ENCODE measurements at regions not wholly inside any gene's neighbourhood (a gene's known extent, or its start where the extent isn't known, plus 50 kb on each side); places are given as distances from the start of the nearest gene placed in this dataset.

DNA sequence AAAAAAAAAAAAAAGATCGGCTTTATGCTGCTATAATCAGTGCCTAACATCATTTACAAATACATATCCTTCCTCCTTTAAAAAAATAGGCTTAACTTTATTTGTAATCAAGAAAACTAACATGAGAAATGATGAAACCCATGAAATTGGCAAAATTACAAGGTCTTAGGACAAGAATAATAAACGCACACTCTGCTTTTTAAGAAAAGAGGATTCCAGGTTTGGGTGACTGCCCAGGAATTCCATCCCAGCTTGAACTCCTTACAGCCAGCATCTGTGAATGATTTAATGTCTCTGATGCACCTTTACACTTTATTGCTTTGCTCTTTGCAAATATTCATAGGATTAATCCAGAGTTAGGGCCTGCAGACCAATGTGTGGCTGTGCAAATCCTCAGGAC lies 196.0 kb downstream of the CBLN1 start:
- DNase-seq (ENCODE audit: low spot score in 2 of 2), result no peak
- Histone ChIP-seq H3K36me3 (no peaks in the 10 kb centered on the region), H3K27ac (no peak overlapping the region), H3K4me3 (no peak overlapping the region), H3K9me3 (no peaks in the 10 kb centered on the region), H3K4me1 (no peaks in the 10 kb centered on the region), H3K27me3 (no peaks in the 10 kb centered on the region)
- 53% methylated on average over 2 of the region's 2 CpGs for WGBS
- TF ChIP-seq POLR2AphosphoS5 (IDR thresholded peaks at IDR 0.05), result no peak
- TF ChIP-seq POLR2A (IDR thresholded peaks at IDR 0.05), result no peak
- TF ChIP-seq EP300 (IDR thresholded peaks at IDR 0.05), result no peak
- TF ChIP-seq, protein P1, sequence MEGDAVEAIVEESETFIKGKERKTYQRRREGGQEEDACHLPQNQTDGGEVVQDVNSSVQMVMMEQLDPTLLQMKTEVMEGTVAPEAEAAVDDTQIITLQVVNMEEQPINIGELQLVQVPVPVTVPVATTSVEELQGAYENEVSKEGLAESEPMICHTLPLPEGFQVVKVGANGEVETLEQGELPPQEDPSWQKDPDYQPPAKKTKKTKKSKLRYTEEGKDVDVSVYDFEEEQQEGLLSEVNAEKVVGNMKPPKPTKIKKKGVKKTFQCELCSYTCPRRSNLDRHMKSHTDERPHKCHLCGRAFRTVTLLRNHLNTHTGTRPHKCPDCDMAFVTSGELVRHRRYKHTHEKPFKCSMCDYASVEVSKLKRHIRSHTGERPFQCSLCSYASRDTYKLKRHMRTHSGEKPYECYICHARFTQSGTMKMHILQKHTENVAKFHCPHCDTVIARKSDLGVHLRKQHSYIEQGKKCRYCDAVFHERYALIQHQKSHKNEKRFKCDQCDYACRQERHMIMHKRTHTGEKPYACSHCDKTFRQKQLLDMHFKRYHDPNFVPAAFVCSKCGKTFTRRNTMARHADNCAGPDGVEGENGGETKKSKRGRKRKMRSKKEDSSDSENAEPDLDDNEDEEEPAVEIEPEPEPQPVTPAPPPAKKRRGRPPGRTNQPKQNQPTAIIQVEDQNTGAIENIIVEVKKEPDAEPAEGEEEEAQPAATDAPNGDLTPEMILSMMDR (IDR thresholded peaks at IDR 0.05), result no peak

DNA sequence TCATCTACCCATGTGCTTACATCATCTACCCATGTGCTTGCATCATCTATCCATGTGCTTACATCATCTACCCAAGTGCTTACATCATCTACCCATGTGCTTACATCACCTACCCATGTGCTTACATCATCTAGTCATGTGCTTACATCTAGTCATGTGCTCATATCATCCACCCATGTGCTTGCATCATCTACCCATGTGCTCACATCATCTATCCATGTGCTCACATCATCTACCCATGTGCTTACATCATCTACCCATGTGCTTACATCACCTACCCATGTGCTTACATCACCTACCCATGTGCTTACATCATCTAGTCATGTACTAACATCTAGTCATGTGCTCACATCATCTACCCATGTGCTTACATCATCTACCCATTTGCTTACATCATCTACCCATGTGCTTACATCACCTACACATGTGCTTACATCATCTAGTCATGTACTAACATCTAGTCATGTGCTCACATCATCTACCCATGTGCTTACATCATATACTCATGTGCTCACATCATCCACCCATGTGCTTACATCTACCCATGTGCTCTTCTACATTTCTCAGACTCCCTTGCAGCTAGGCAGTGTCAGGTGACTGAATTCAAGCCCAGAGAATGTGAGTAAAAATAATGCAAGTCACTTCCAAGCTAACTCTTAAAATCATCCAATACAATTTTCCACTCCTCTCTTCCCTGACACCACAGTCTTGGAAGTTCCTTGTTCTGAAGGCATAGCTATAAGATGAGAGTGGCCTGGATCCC lies 196.8 kb downstream of the CBLN1 start:
- H3K4me1 ChIP-seq, result no peaks in the 10 kb centered on the region
- H3K27ac ChIP-seq, result no peak overlapping the region
- no peaks in the 10 kb centered on the region for H3K27me3 ChIP-seq
- no peaks in the 10 kb centered on the region for H3K36me3 ChIP-seq
- H3K9me3 ChIP-seq, result no peaks in the 10 kb centered on the region
- TF ChIP-seq EP300 (IDR thresholded peaks at IDR 0.05) (no peak), POLR2A (IDR thresholded peaks at IDR 0.05) (no peak), POLR2AphosphoS5 (IDR thresholded peaks at IDR 0.05) (no peak)
- TF ChIP-seq, protein P1 (IDR thresholded peaks at IDR 0.05), result no peak
- H3K4me3 ChIP-seq, result no peak overlapping the region
- no peak for DNase-seq (ENCODE audit: low spot score in 2 of 2)

DNA sequence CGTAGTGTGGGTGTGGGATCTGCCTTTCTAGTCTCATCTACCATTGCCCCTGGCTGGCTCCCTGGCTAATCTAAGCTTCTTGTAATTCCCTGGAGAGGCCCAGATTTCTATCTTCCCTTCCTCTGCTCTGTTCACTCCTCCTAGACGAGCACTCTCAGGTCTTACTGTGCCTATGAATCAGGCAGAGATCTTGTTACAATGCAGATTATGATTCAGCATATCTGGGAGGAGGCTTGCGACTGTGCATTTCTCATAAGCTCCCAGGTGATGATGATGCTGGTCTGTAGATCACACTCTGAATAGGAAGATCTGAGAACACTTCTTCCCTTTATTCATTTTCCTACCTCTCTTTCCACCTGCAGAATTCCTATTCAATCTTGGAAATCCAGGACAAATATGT lies 200.1 kb downstream of the CBLN1 start:
- Histone ChIP-seq H3K4me3 (no peak overlapping the region), H3K4me1 (no peaks in the 10 kb centered on the region), H3K27ac (no peak overlapping the region), H3K36me3 (no peaks in the 10 kb centered on the region), H3K9me3 (no peaks in the 10 kb centered on the region), H3K27me3 (no peaks in the 10 kb centered on the region)
- no peak for DNase-seq (ENCODE audit: low spot score in 2 of 2)
- no peak for TF ChIP-seq EP300 (IDR thresholded peaks at IDR 0.05)
- TF ChIP-seq POLR2AphosphoS5 (IDR thresholded peaks at IDR 0.05), result no peak
- WGBS, result 43% methylated on average over 3 of the region's 3 CpGs

DNA sequence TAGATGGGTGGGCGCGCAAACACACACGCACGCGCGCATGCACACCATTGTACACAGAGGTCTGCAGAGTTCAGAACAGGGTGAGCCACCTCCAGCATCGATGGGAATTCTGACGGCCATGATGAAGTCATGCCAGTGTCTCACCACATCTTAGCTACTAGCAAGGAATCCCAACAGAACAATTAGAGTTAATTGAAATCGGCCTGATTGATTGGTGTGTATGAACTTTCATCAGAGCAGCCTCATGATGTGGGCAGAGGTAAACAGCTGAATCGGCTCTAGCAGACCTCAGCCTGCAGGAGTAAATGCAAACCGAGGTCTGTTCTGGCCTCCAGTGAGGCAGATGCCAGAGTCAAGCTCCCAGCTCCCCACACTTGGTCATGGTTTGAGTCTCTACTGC lies 200.6 kb downstream of the CBLN1 start:
- Histone ChIP-seq H3K4me1 (no peaks in the 10 kb centered on the region), H3K9me3 (no peaks in the 10 kb centered on the region), H3K27me3 (no peaks in the 10 kb centered on the region), H3K27ac (no peak overlapping the region), H3K4me3 (no peak overlapping the region), H3K36me3 (no peaks in the 10 kb centered on the region)
- no peak for DNase-seq (ENCODE audit: low spot score in 2 of 2)
- TF ChIP-seq, protein P1 (IDR thresholded peaks at IDR 0.05), result no peak
- TF ChIP-seq POLR2AphosphoS5 (IDR thresholded peaks at IDR 0.05) (no peak), POLR2A (IDR thresholded peaks at IDR 0.05) (no peak), EP300 (IDR thresholded peaks at IDR 0.05) (no peak)
- 80% methylated on average over 11 of the region's 11 CpGs for WGBS

DNA sequence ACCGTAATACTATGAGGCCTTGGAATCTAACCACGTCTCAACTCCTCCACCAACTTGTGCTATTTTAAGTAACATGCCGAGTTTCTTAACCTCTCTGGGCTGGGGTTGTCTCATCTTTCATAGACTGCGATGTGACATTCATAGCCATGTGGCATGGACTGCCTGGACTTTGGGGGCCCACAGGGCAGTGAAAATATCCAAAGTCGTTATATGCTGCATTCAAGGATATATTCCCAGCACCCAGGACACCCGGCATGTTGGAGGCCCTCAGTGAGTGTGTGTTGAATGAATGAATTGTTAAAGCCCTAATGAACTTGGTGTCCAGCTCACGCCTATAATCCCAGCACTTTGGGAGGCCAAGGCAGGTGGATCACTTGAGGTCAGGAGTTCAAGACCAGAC lies 203.1 kb downstream of the CBLN1 start:
- H3K9me3 ChIP-seq, result no peaks in the 10 kb centered on the region
- no peak overlapping the region for H3K4me3 ChIP-seq
- TF ChIP-seq, protein P1 (IDR thresholded peaks at IDR 0.05), result no peak
- no peak for TF ChIP-seq POLR2AphosphoS5 (IDR thresholded peaks at IDR 0.05)
- no peak for DNase-seq (ENCODE audit: low spot score in 2 of 2)
- 80% methylated on average over 7 of the region's 7 CpGs for WGBS
- H3K27me3 ChIP-seq, result no peaks in the 10 kb centered on the region
- H3K36me3 ChIP-seq, result no peaks in the 10 kb centered on the region
- no peaks in the 10 kb centered on the region for H3K4me1 ChIP-seq
- H3K27ac ChIP-seq, result no peak overlapping the region

DNA sequence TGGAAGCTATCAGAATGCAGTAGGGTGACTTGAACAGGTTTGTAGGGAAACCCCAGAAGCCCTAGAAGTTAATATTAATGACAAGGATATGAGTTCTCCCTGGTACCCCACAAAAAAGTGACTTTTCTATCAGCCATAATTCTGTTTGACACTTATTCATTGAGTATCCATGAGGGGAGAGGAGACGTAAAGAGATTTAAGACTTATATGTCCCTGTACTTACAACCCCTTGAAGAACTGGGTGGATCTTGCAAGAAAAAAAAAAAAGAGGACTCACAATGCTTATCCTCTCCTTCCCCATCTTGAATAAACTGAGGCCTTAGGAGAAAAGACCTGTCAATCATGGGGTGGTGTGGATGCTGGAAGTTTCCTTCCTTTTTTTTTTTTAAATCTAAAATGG lies 203.5 kb downstream of the CBLN1 start:
- Histone ChIP-seq H3K36me3 (no peaks in the 10 kb centered on the region), H3K4me1 (no peaks in the 10 kb centered on the region), H3K27ac (no peak overlapping the region), H3K9me3 (no peaks in the 10 kb centered on the region), H3K4me3 (no peak overlapping the region), H3K27me3 (no peaks in the 10 kb centered on the region)
- 92% methylated on average over 1 of the region's 1 CpG for WGBS
- TF ChIP-seq POLR2AphosphoS5 (IDR thresholded peaks at IDR 0.05), result no peak
- no peak for TF ChIP-seq EP300 (IDR thresholded peaks at IDR 0.05)
- no peak for DNase-seq (ENCODE audit: low spot score in 2 of 2)

Measured in suprapubic skin (tissue), 4 donors.